22Rv1 (cell line): ENCODE measurements at regions not wholly inside any gene's neighbourhood (a gene's known extent, or its start where the extent isn't known, plus 50 kb on each side); places are given as distances from the start of the nearest gene placed in this dataset.

Experiments
- ZFX ChIP-seq: fragments of 450-650 bp; IDR thresholded peaks from 2 replicates; pipeline ENCODE4 v1.6.1; 2017; ENCODE audit warnings: antibody characterized with exemption, borderline replicate concordance
- TF ChIP-seq, protein P1 (sequence below): fragments of 450-650 bp; IDR thresholded peaks from 2 replicates; pipeline ENCODE4 v1.5.1; 2017; ENCODE audit warnings: mild to moderate bottlenecking

DNA sequence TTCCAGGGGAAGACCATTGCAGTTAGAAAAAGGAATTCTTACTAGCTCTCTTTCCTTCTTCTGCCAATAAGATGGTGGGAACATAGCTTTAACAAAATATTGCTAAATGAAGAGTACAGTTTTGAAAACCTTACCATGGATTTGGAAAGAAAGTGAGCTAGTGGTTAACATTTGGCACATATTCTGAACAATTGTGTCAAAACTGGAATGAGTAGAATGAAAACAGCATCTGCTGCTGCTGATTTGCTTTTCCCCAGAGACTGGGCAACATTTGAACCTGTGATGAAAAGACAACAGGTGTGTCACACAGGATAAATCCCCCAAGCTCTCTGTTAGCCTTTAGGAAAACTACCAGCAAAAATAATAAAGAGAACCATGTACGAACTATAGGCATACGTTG is 761.4 kb downstream of the KCNA4 start:
- TF ChIP-seq, protein P1, sequence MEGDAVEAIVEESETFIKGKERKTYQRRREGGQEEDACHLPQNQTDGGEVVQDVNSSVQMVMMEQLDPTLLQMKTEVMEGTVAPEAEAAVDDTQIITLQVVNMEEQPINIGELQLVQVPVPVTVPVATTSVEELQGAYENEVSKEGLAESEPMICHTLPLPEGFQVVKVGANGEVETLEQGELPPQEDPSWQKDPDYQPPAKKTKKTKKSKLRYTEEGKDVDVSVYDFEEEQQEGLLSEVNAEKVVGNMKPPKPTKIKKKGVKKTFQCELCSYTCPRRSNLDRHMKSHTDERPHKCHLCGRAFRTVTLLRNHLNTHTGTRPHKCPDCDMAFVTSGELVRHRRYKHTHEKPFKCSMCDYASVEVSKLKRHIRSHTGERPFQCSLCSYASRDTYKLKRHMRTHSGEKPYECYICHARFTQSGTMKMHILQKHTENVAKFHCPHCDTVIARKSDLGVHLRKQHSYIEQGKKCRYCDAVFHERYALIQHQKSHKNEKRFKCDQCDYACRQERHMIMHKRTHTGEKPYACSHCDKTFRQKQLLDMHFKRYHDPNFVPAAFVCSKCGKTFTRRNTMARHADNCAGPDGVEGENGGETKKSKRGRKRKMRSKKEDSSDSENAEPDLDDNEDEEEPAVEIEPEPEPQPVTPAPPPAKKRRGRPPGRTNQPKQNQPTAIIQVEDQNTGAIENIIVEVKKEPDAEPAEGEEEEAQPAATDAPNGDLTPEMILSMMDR: no peak
- no peak for TF ChIP-seq ZFX
